ENCODE measurements at regions not wholly inside any gene's neighbourhood (a gene's known extent, or its start where the extent isn't known, plus 50 kb on each side); places are given as distances from the start of the nearest gene placed in this dataset.

DNA sequence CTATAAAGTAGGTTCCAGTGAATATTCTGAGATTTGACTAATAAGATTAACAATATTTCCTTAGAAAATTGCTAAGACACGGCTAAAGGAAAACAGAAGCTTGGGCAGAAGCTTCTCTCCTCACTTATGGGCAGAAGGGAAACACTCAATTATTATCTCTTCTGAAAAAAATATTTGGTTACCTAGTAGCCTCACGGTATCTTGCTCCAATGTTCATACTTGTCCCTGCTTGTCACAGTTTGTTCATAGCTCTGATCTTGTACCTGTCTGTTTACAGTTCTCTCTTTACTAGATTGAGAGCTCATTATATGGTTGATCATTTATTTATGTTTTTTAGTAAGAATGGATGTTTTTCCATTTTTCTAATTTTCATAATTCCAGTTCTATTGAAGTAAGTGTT lies 458.0 kb upstream of the ATP2B1 start:
- no peak for TF ChIP-seq CTCF (IDR thresholded peaks at IDR 0.05; ENCODE audit: insufficient read depth, low read length, poor library complexity, severe bottlenecking)
- TF ChIP-seq EZH2phosphoT487 (conservative IDR thresholded peaks at IDR 0.05; ENCODE audit: low read length) = no peak
